Adipocyte (in vitro differentiated cells): ENCODE measurements at regions not wholly inside any gene's neighbourhood (a gene's known extent, or its start where the extent isn't known, plus 50 kb on each side); places are given as distances from the start of the nearest gene placed in this dataset.

Experiments
- DNase-seq: peaks from one replicate; pipeline ENCODE4 v3.0.0-alpha.2; 2015; ENCODE audit warnings: low read depth
- H3K27me3 ChIP-seq: replicated peaks from 2 replicates; pipeline ENCODE4 v1.7.0; 2013; ENCODE audit warnings: mild to moderate bottlenecking, low read length, moderate library complexity; ENCODE audit not compliant: control insufficient read depth, insufficient read depth
- H3K36me3 ChIP-seq: 2 replicates; pipeline ENCODE4 v1.7.0; 2013; ENCODE audit warnings: low read length, mild to moderate bottlenecking, moderate library complexity; ENCODE audit not compliant: control insufficient read depth, insufficient read depth, severe bottlenecking
- H3K4me1 ChIP-seq: 2 replicates; pipeline ENCODE4 v1.7.0; 2013; ENCODE audit warnings: mild to moderate bottlenecking, low read length, moderate library complexity; ENCODE audit not compliant: control insufficient read depth, insufficient read depth
- H3K4me3 ChIP-seq: 2 replicates; pipeline ENCODE4 v1.7.0; 2013; ENCODE audit warnings: mild to moderate bottlenecking, low read length, moderate library complexity
- H3K9ac ChIP-seq: 2 replicates; pipeline ENCODE4 v1.7.0; 2013; ENCODE audit warnings: mild to moderate bottlenecking, low read length, moderate library complexity
- H3K9me3 ChIP-seq: 2 replicates; pipeline ENCODE4 v1.7.0; 2013; ENCODE audit warnings: mild to moderate bottlenecking, low read length, moderate library complexity; ENCODE audit not compliant: control insufficient read depth

- H3K4me1 ChIP-seq = no peaks in the 10 kb centered on the region
- no peaks in the 10 kb centered on the region for H3K27me3 ChIP-seq
- no peak overlapping the region for H3K9ac ChIP-seq
- no peaks in the 10 kb centered on the region for H3K9me3 ChIP-seq
- H3K36me3 ChIP-seq = no peaks in the 10 kb centered on the region
- no peak overlapping the region for H3K4me3 ChIP-seq
- no peak for DNase-seq
Observed at GRCh38 chr5:158626718-158627117, 473.0 kb downstream of the EBF1 start.

- no peaks in the 10 kb centered on the region for H3K9me3 ChIP-seq
- DNase-seq = no peak
- peaks cover 6% of the 10 kb centered on the region for H3K4me1 ChIP-seq
- H3K36me3 ChIP-seq = no peaks in the 10 kb centered on the region
- no peaks in the 10 kb centered on the region for H3K27me3 ChIP-seq
- H3K4me3 ChIP-seq = no peak overlapping the region
- H3K9ac ChIP-seq = no peak overlapping the region
Observed at GRCh38 chr5:158623971-158624370, 475.7 kb downstream of the EBF1 start.

- DNase-seq = peak; percentile 34
- peaks cover 11% of the 10 kb centered on the region for H3K4me1 ChIP-seq
- H3K4me3 ChIP-seq = no peak overlapping the region
- no peaks in the 10 kb centered on the region for H3K9me3 ChIP-seq
- H3K36me3 ChIP-seq = no peaks in the 10 kb centered on the region
- no peaks in the 10 kb centered on the region for H3K27me3 ChIP-seq
- no peak overlapping the region for H3K9ac ChIP-seq
Observed at GRCh38 chr5:158621391-158621790, 478.3 kb downstream of the EBF1 start.

DNA sequence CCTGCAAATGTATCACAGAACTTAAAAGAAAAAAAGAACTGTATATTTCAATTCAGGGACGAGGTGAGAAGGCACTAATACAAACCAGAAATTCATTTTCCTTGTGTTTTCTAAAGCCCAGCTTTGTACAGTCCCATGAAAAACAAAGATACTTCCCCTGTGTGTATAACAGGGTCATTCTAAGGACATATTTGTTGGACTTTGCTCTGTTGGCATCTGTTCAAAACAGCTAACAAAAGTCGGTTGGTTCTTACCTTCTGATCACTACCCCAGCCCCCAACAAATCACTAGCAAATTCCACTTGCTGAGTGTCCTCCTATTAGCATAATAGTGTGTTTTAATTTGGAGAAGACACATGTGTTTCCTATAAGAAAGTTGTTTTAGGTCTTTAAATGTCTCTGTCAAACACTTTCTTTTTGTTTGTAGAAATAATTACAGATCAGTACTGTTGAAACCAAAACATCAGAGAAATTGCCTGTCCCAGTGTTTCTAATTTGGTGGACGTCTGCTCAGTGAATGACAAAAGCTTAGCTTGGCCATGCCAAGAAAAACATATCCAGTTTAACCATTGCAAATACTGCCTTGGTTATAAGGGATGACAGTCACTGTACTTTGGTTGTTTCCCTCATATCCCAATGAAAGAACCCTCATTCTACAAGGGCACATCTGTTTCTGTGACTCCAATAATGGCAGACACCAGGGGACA, 480.5 kb downstream of the EBF1 start:
- no peak overlapping the region for H3K9ac ChIP-seq
- DNase-seq = peak; percentile 30
- no peak overlapping the region for H3K4me3 ChIP-seq
- peaks cover 11% of the 10 kb centered on the region for H3K4me1 ChIP-seq
- no peaks in the 10 kb centered on the region for H3K9me3 ChIP-seq
- H3K27me3 ChIP-seq = no peaks in the 10 kb centered on the region
- no peaks in the 10 kb centered on the region for H3K36me3 ChIP-seq

- Histone ChIP-seq H3K9me3 (no peaks in the 10 kb centered on the region), H3K36me3 (no peaks in the 10 kb centered on the region), H3K4me3 (no peak overlapping the region), H3K4me1 (peaks cover 11% of the 10 kb centered on the region), H3K27me3 (no peaks in the 10 kb centered on the region), H3K9ac (no peak overlapping the region)
- no peak for DNase-seq
Observed at GRCh38 chr5:158618256-158618655, 481.5 kb downstream of the EBF1 start.

GRCh38 chr5:158616707-158617106, 483.0 kb downstream of the EBF1 start:
- no peak overlapping the region for H3K4me3 ChIP-seq
- H3K9me3 ChIP-seq = no peaks in the 10 kb centered on the region
- H3K4me1 ChIP-seq = peaks cover 11% of the 10 kb centered on the region
- DNase-seq = peak; percentile 36
- H3K36me3 ChIP-seq = no peaks in the 10 kb centered on the region
- no peak overlapping the region for H3K9ac ChIP-seq
- no peaks in the 10 kb centered on the region for H3K27me3 ChIP-seq

DNA sequence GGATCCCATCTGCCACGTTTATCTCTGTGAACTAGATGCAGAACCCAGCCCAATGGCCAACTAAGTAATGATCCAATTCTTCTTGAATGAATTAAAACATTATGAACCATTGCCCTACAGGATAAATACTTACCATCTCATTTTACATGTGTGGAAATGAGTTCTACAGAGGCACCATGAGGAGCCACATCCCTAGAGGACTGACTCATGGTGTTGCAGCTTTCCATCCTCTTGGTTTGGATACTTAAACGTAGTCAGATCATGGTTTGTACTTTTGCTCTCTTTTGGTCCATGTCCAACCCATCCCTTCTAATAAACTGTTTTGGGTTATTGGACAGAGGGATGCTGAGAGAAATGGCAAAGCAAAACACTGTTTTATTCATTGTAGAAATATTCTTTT, 484.8 kb downstream of the EBF1 start:
- Histone ChIP-seq H3K4me1 (peaks cover 11% of the 10 kb centered on the region), H3K27me3 (no peaks in the 10 kb centered on the region), H3K36me3 (no peaks in the 10 kb centered on the region), H3K4me3 (no peak overlapping the region), H3K9me3 (no peaks in the 10 kb centered on the region), H3K9ac (no peak overlapping the region)
- peak; percentile 75 for DNase-seq

DNA sequence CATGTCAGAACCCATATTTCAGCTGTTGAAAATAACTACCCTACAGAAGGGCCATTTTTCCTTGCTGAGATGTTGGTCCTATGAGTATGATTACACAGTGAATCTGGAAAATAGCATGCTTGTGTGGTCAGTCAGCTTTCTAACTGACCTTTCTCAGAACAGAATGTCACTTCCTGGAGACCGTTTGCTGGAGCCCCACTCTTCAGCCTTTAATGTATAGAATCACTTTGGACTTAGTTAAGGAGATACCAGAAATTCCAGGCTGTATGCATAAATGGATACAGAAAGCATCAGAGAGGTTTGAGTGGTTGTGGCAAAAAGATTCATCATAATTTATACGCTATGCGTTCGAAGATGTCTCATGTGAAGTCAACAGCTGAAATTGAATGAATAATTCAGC, 488.1 kb downstream of the EBF1 start:
- Histone ChIP-seq H3K9ac (no peak overlapping the region), H3K27me3 (no peaks in the 10 kb centered on the region), H3K9me3 (no peaks in the 10 kb centered on the region), H3K4me1 (no peaks in the 10 kb centered on the region), H3K4me3 (no peak overlapping the region), H3K36me3 (no peaks in the 10 kb centered on the region)
- peak; percentile 25 for DNase-seq

GRCh38 chr5:158610051-158610415, 489.7 kb downstream of the EBF1 start:
- Histone ChIP-seq H3K4me1 (no peaks in the 10 kb centered on the region), H3K27me3 (no peaks in the 10 kb centered on the region), H3K9ac (no peak overlapping the region), H3K4me3 (no peak overlapping the region), H3K9me3 (no peaks in the 10 kb centered on the region), H3K36me3 (no peaks in the 10 kb centered on the region)
- no peak for DNase-seq

DNA sequence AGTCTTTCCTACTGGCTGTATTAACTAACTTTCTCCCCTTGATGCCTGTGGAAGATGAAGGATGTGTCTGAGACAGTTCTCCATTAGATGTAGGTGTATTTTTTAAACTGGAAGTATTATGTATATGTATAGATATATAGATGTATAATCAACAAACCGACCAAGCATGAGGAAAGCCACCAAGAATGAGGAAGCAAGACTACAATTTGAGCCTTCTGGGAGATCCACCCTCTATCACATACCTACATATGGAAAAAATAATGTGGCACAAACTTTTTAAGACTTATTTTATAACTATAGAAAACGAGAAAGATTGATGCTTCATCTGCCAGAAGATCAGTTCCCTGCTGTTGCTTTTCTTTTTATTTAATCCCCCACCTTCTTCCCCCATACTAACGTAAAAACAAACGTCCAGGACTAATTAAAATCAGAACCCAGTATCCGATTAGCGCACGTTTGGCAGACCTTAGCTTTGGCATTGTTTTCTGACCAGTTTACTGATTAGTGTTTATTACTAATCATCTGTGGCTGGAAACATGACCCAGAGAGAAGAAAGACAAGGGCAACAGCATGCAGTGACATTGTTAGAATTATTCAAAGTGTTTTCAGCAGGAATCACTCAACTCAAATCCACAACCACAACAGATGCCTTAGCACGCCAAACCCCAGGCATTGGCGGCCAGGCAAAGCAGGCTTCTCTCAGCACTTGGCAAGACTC, 490.2 kb downstream of the EBF1 start:
- peak; percentile 69 for DNase-seq
- Histone ChIP-seq H3K9me3 (no peaks in the 10 kb centered on the region), H3K36me3 (no peaks in the 10 kb centered on the region), H3K4me3 (no peak overlapping the region), H3K27me3 (no peaks in the 10 kb centered on the region), H3K4me1 (no peaks in the 10 kb centered on the region), H3K9ac (no peak overlapping the region)

- H3K27me3 ChIP-seq = no peaks in the 10 kb centered on the region
Observed at GRCh38 chr5:158607088-158607487, 492.6 kb downstream of the EBF1 start.

More at GRCh38 chr5:158607088-158607487, 492.6 kb downstream of the EBF1 start:
- Histone ChIP-seq H3K36me3 (no peaks in the 10 kb centered on the region), H3K4me3 (no peak overlapping the region), H3K4me1 (no peaks in the 10 kb centered on the region), H3K9ac (no peak overlapping the region), H3K9me3 (no peaks in the 10 kb centered on the region)
- no peak for DNase-seq
